Stimulated activated CD8-positive, alpha-beta memory T cell treated with anti-CD3 and anti-CD28 coated beads, Interleukin-15, amount 100 ng/mL, for 4 hours (primary cell): ENCODE measurements at regions not wholly inside any gene's neighbourhood (a gene's known extent, or its start where the extent isn't known, plus 50 kb on each side); places are given as distances from the start of the nearest gene placed in this dataset.
"Not testable (repeated sequence)": the region's sequence is repeated elsewhere in the genome, so short reads cannot be mapped to it uniquely, and the experiment has no call there.

Experiments
- DNase-seq, 2 donors: peaks; one replicate each; pipeline ENCODE4 v3.0.0-alpha.2; 2020; ENCODE audit warnings: low read depth in 2 of 2

GRCh38 chr14:34381304-34381703 is 80.7 kb downstream of the SPTSSA start:
- DNase-seq: not testable (repeated sequence)

- no peak for DNase-seq
Observed at GRCh38 chr14:34380471-34380845, 81.6 kb downstream of the SPTSSA start.

- no peak for DNase-seq
Observed at GRCh38 chr14:34379816-34380470, 82.1 kb downstream of the SPTSSA start.

GRCh38 chr14:34376649-34377267 is 85.3 kb downstream of the SPTSSA start:
- no peak for DNase-seq

- DNase-seq: no peak
Observed at GRCh38 chr14:34374998-34375740, 86.9 kb downstream of the SPTSSA start.

- DNase-seq: no peak
Observed at GRCh38 chr14:34373191-34373590, 88.8 kb downstream of the SPTSSA start.

- no peak for DNase-seq
Observed at GRCh38 chr14:34372786-34373185, 89.3 kb downstream of the SPTSSA start.

GRCh38 chr14:34369648-34370030 is 92.4 kb downstream of the SPTSSA start:
- DNase-seq: no peak

GRCh38 chr14:34368971-34369647 is 92.9 kb downstream of the SPTSSA start:
- no peak for DNase-seq

GRCh38 chr14:34368115-34368970 is 93.7 kb downstream of the SPTSSA start:
- no peak for DNase-seq

GRCh38 chr14:34365309-34365915 is 96.6 kb downstream of the SPTSSA start:
- DNase-seq: no peak

GRCh38 chr14:34364201-34364600 is 97.8 kb downstream of the SPTSSA start:
- DNase-seq: no peak

- no peak for DNase-seq
Observed at GRCh38 chr14:34363733-34364134, 98.3 kb downstream of the SPTSSA start.

GRCh38 chr14:34362641-34363251 is 99.3 kb downstream of the SPTSSA start:
- no peak for DNase-seq

GRCh38 chr14:34361504-34362011 is 100.5 kb downstream of the SPTSSA start:
- DNase-seq: no peak

- DNase-seq: no peak
Observed at GRCh38 chr14:34359420-34360117, 102.5 kb downstream of the SPTSSA start.

GRCh38 chr14:34356264-34356654 is 105.8 kb downstream of the SPTSSA start:
- DNase-seq: no peak

- DNase-seq: no peak
Observed at GRCh38 chr14:34355584-34356263, 106.3 kb downstream of the SPTSSA start.

GRCh38 chr14:34354556-34354955 is 107.5 kb downstream of the SPTSSA start:
- no peak for DNase-seq
